CD14-positive monocyte (primary cell): ENCODE measurements at regions not wholly inside any gene's neighbourhood (a gene's known extent, or its start where the extent isn't known, plus 50 kb on each side); places are given as distances from the start of the nearest gene placed in this dataset.

Experiments
- DNase-seq, 3 donors: peaks; one replicate each; pipeline ENCODE4 v3.0.0-alpha.2; 2011 to 2022
- H2AFZ ChIP-seq: 2 replicates; pipeline ENCODE4 v1.6.0; 2012; ENCODE audit warnings: mild to moderate bottlenecking, low read depth, low read length, inconsistent platforms; ENCODE audit not compliant: insufficient read depth, poor library complexity, severe bottlenecking
- H3K27ac ChIP-seq, 2 donors: 1 replicate in 1 of 2; 2 replicates in 1 of 2; pipeline ENCODE4 v1.5.1; 2012 to 2013; ENCODE audit warnings: low read length in 2 of 2, control low read depth in 1 of 2, inconsistent platforms in 1 of 2, low read depth in 1 of 2, mild to moderate bottlenecking in 1 of 2
- H3K27me3 ChIP-seq, 2 donors: one replicate each; pipeline versions ENCODE4 v1.6.0 to v1.6.1; 2011 to 2013; ENCODE audit warnings: low read length in 2 of 2; ENCODE audit not compliant: control insufficient read depth in 2 of 2, insufficient read depth in 2 of 2
- H3K36me3 ChIP-seq, 2 donors: replicated peaks in 1 of 2; 1 replicate in 1 of 2; 2 replicates in 1 of 2; pipeline versions ENCODE4 v1.5.1 to v1.6.1; 2012 to 2013; ENCODE audit warnings: low read length in 2 of 2, control low read depth in 1 of 2, inconsistent platforms in 1 of 2, mild to moderate bottlenecking in 1 of 2; ENCODE audit not compliant: insufficient read depth in 2 of 2, control insufficient read depth in 1 of 2
- H3K4me1 ChIP-seq, 2 donors: 1 replicate in 1 of 2; 2 replicates in 1 of 2; pipeline versions ENCODE4 v1.5.1 to v1.6.1; 2012 to 2013; ENCODE audit warnings: low read length in 2 of 2, control low read depth in 1 of 2, inconsistent platforms in 1 of 2, mild to moderate bottlenecking in 1 of 2, moderate library complexity in 1 of 2; ENCODE audit not compliant: insufficient read depth in 2 of 2, control insufficient read depth in 1 of 2
- H3K4me2 ChIP-seq: replicated peaks from 2 replicates; pipeline ENCODE3; 2012; ENCODE audit warnings: low read length, moderate library complexity, mild to moderate bottlenecking; ENCODE audit not compliant: poor library complexity, severe bottlenecking; ENCODE audit errors: extremely low read depth
- H3K4me3 ChIP-seq, 3 experiments: fragments of 200-600 bp in 1 of 3; sonication (generic) in 1 of 3; replicated peaks in 1 of 3; 1 replicate in 2 of 3; 2 replicates in 1 of 3; pipeline ENCODE4 v1.5.1; 2011 to 2013; ENCODE audit warnings: low read length in 3 of 3, mild to moderate bottlenecking in 3 of 3, control low read depth in 2 of 3, low read depth in 2 of 3, inconsistent platforms in 1 of 3, moderate library complexity in 1 of 3
- H3K79me2 ChIP-seq: 2 replicates; pipeline ENCODE4 v1.6.0; 2012; ENCODE audit warnings: mild to moderate bottlenecking, control low read depth, inconsistent platforms, low read length, moderate library complexity; ENCODE audit not compliant: insufficient read depth
- H3K9ac ChIP-seq: 2 replicates; pipeline ENCODE4 v1.6.0; 2017; ENCODE audit warnings: low read length, mild to moderate bottlenecking; ENCODE audit not compliant: insufficient read depth, poor library complexity, severe bottlenecking
- H3K9me3 ChIP-seq, 2 donors: replicated peaks in 1 of 2; 1 replicate in 1 of 2; 2 replicates in 1 of 2; pipeline versions ENCODE4 v1.5.1 to v1.6.1; 2012 to 2013; ENCODE audit warnings: low read length in 2 of 2, control low read depth in 1 of 2; ENCODE audit not compliant: control insufficient read depth in 1 of 2, insufficient read depth in 1 of 2
- H4K20me1 ChIP-seq: 2 replicates; pipeline ENCODE4 v1.6.0; 2012; ENCODE audit warnings: mild to moderate bottlenecking, low read length, control low read depth, moderate library complexity; ENCODE audit not compliant: insufficient read depth
- H3K27ac Mint-ChIP-seq, 7 donors: one replicate each; pipeline ENCODE4 v1.8.0; 2020; ENCODE audit warnings: mild to moderate bottlenecking in 7 of 7, mixed read lengths in 7 of 7, moderate library complexity in 6 of 7, inconsistent platforms in 2 of 7
- H3K27me3 Mint-ChIP-seq, 3 donors: one replicate each; pipeline ENCODE4 v1.8.0; 2021 to 2022; ENCODE audit warnings: low read depth in 3 of 3, mild to moderate bottlenecking in 3 of 3, mixed read lengths in 3 of 3, moderate library complexity in 3 of 3, inconsistent platforms in 1 of 3
- H3K36me3 Mint-ChIP-seq, 2 donors: one replicate each; pipeline ENCODE4 v1.8.0; 2020; ENCODE audit warnings: mixed read lengths in 2 of 2, inconsistent platforms in 1 of 2, mild to moderate bottlenecking in 1 of 2
- H3K4me1 Mint-ChIP-seq: one replicate; pipeline ENCODE4 v1.8.0; 2020; ENCODE audit warnings: mild to moderate bottlenecking, mixed read lengths
- H3K4me3 Mint-ChIP-seq, 2 donors: one replicate each; pipeline ENCODE4 v1.8.0; 2020; ENCODE audit warnings: mild to moderate bottlenecking in 2 of 2, mixed read lengths in 2 of 2, moderate library complexity in 1 of 2
- H3K9me3 Mint-ChIP-seq, 7 donors: one replicate each; pipeline ENCODE4 v1.8.0; 2020 to 2022; ENCODE audit warnings: mixed read lengths in 7 of 7, mild to moderate bottlenecking in 6 of 7, moderate library complexity in 6 of 7, inconsistent platforms in 2 of 7
- WGBS: methylation state at CpG from one replicate; pipeline ENCODE4 v1.1.5; 2013; ENCODE audit warnings: missing lambda C conversion rate; ENCODE audit not compliant: insufficient coverage; 5-methylcytosine and 5-hydroxymethylcytosine counted together
- intact Hi-C, 2 donors: fragments of 100-400 bp; cut with micrococcal nuclease; formaldehyde crosslinking; loops; one replicate each; pipeline versions ENCODE4 v1.15.0 to v1.15.1; 2023
- TF ChIP-seq, protein P1 (sequence below): fragments of 200-600 bp; IDR thresholded peaks from one replicate; pipeline ENCODE4 v1.8.0; 2022; ENCODE audit warnings: antibody characterized with exemption, mild to moderate bottlenecking

DNA sequence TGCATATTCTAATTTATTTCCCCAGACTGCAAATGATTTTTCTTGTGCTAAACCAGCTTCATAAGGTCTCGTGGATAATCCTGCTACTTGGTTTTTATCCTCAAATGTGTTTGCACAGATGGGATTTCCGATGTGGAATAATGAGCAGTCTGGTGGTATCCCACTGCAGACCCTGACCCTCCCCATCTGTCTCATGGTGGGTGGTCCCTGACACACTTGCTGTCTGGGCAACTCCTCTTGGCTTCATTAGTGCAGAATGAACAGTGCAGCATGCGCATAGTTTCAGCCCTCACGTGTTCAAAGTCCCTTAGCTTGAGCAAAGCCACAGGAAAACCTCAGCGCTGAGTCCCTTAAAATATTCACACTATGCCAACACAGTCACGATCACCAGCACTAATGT, 996.5 kb downstream of the AACS start:
- Histone ChIP-seq H3K27me3 (no peaks in the 10 kb centered on the region), H4K20me1 (no peaks in the 10 kb centered on the region), H3K4me3 (no peak overlapping the region), H3K9me3 (no peaks in the 10 kb centered on the region), H3K27ac (no peak overlapping the region), H3K79me2 (no peaks in the 10 kb centered on the region), H2AFZ (no peak overlapping the region), H3K4me2 (no peak overlapping the region), H3K9ac (no peak overlapping the region), H3K36me3 (no peaks in the 10 kb centered on the region), H3K4me1 (no peaks in the 10 kb centered on the region)
- Mint-ChIP-seq H3K27me3 (peaks cover 0 to 1% (median under 1%) of the 10 kb centered on the region in 3 donors), H3K4me1 (no peaks in the 10 kb centered on the region), H3K9me3 (peaks cover 0 to 5% (median 0%) of the 10 kb centered on the region in 7 donors), H3K27ac (no peak overlapping the region), H3K36me3 (no peaks in the 10 kb centered on the region), H3K4me3 (no peak overlapping the region)
- 93% methylated on average over 3 of the region's 6 CpGs for WGBS
- TF ChIP-seq, protein P1, sequence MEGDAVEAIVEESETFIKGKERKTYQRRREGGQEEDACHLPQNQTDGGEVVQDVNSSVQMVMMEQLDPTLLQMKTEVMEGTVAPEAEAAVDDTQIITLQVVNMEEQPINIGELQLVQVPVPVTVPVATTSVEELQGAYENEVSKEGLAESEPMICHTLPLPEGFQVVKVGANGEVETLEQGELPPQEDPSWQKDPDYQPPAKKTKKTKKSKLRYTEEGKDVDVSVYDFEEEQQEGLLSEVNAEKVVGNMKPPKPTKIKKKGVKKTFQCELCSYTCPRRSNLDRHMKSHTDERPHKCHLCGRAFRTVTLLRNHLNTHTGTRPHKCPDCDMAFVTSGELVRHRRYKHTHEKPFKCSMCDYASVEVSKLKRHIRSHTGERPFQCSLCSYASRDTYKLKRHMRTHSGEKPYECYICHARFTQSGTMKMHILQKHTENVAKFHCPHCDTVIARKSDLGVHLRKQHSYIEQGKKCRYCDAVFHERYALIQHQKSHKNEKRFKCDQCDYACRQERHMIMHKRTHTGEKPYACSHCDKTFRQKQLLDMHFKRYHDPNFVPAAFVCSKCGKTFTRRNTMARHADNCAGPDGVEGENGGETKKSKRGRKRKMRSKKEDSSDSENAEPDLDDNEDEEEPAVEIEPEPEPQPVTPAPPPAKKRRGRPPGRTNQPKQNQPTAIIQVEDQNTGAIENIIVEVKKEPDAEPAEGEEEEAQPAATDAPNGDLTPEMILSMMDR: no peak
- no peak for DNase-seq
- intact Hi-C loops: no loop called here

DNA sequence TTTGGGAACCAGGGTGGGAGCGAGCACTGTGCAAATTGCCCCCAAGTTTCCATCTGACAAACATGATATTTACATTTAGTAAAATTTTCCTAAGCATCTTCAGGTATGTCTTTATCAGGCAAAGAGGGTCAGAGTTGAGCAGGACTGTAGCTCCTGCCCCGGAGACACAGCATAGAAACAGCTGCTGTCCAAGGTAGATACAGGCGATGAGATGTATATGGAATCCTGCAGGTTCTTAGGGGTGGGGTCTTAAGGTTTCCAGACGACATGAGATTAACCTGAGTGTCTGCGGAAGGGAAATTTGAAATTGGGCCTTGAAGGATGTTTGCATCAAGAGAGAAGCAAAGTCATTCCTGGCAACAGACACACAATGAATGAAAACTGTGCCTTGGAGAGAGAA, 998.8 kb downstream of the AACS start:
- Histone ChIP-seq H3K9me3 (no peaks in the 10 kb centered on the region), H3K36me3 (no peaks in the 10 kb centered on the region), H3K4me2 (no peak overlapping the region), H3K79me2 (no peaks in the 10 kb centered on the region), H3K4me3 (no peak overlapping the region), H3K4me1 (no peaks in the 10 kb centered on the region), H3K9ac (no peak overlapping the region), H4K20me1 (no peaks in the 10 kb centered on the region), H2AFZ (no peak overlapping the region), H3K27me3 (no peaks in the 10 kb centered on the region), H3K27ac (no peak overlapping the region)
- 56% methylated on average over 2 of the region's 5 CpGs for WGBS
- H3K27ac Mint-ChIP-seq: no peak overlapping the region
- H3K4me1 Mint-ChIP-seq: no peaks in the 10 kb centered on the region
- peaks cover 0 to 5% (median 0%) of the 10 kb centered on the region in 7 donors for H3K9me3 Mint-ChIP-seq
- intact Hi-C loops: no loop called here
- H3K27me3 Mint-ChIP-seq: peaks cover 0 to 1% (median 0%) of the 10 kb centered on the region in 3 donors
- no peak for DNase-seq
- H3K4me3 Mint-ChIP-seq: no peak overlapping the region
- TF ChIP-seq, protein P1: no peak
- no peaks in the 10 kb centered on the region for H3K36me3 Mint-ChIP-seq
